ENCODE measurements at regions not wholly inside any gene's neighbourhood (a gene's known extent, or its start where the extent isn't known, plus 50 kb on each side); places are given as distances from the start of the nearest gene placed in this dataset.

GRCh38 chr6:3926150-3926482 lies 76.9 kb downstream of the FAM50B start:
- DNase-seq: no peak
- no peak overlapping the region for H3K4me3 Mint-ChIP-seq
- H3K9me3 Mint-ChIP-seq: no peaks in the 10 kb centered on the region
- no peak overlapping the region for H3K27ac Mint-ChIP-seq
- no peaks in the 10 kb centered on the region for H3K36me3 Mint-ChIP-seq (ENCODE audit: low read depth)
- ChIA-PET CTCF (no interaction called here), POLR2A (no interaction called here)
- H3K27me3 Mint-ChIP-seq: no peaks in the 10 kb centered on the region
- H3K4me1 Mint-ChIP-seq: no peaks in the 10 kb centered on the region

GRCh38 chr6:3928111-3928510 lies 78.9 kb downstream of the FAM50B start:
- no peak overlapping the region for H3K27ac Mint-ChIP-seq
- no peak overlapping the region for H3K4me3 Mint-ChIP-seq
- H3K9me3 Mint-ChIP-seq: no peaks in the 10 kb centered on the region
- no peaks in the 10 kb centered on the region for H3K36me3 Mint-ChIP-seq (ENCODE audit: low read depth)
- H3K27me3 Mint-ChIP-seq: no peaks in the 10 kb centered on the region
- no peak for DNase-seq
- ChIA-PET CTCF (no interaction called here), POLR2A (no interaction called here)
- H3K4me1 Mint-ChIP-seq: no peaks in the 10 kb centered on the region

GRCh38 chr6:3929281-3929798 lies 80.2 kb downstream of the FAM50B start:
- Mint-ChIP-seq H3K27me3 (no peaks in the 10 kb centered on the region), H3K9me3 (no peaks in the 10 kb centered on the region), H3K4me3 (no peak overlapping the region), H3K4me1 (no peaks in the 10 kb centered on the region), H3K27ac (no peak overlapping the region), H3K36me3 (ENCODE audit: low read depth) (no peaks in the 10 kb centered on the region)
- ChIA-PET CTCF (interaction anchor here (0.7 kb wide), 1 partner anchor 49 kb away, joined by 3 read pairs; no protein-coding TSS in a partner anchor), POLR2A (no interaction called here)
- no peak for DNase-seq

GRCh38 chr6:3937438-3937837 lies 88.3 kb downstream of the FAM50B start:
- ChIA-PET POLR2A (no interaction called here), CTCF (interaction anchor here (0.7 to 1.6 kb wide), 2 partner anchors 41 to 80 kb away, joined by 3 to 9 read pairs; no protein-coding TSS in a partner anchor)
- Mint-ChIP-seq H3K27ac (no peak overlapping the region), H3K4me1 (no peaks in the 10 kb centered on the region), H3K36me3 (ENCODE audit: low read depth) (no peaks in the 10 kb centered on the region), H3K4me3 (no peak overlapping the region), H3K9me3 (no peaks in the 10 kb centered on the region), H3K27me3 (peaks cover 22% of the 10 kb centered on the region)
- DNase-seq: no peak

- Mint-ChIP-seq H3K4me3 (no peak overlapping the region), H3K9me3 (no peaks in the 10 kb centered on the region), H3K27ac (no peak overlapping the region), H3K36me3 (ENCODE audit: low read depth) (no peaks in the 10 kb centered on the region), H3K27me3 (peaks cover 24% of the 10 kb centered on the region), H3K4me1 (no peaks in the 10 kb centered on the region)
- POLR2A ChIA-PET: no interaction called here
- no peak for DNase-seq
- CTCF ChIA-PET: interaction anchor here (1.6 kb wide), 1 partner anchor 40 kb away, joined by 9 read pairs; no protein-coding TSS in a partner anchor
These were observed 89.7 kb downstream of the FAM50B start for GRCh38 chr6:3938715-3939367.

- H3K36me3 Mint-ChIP-seq (ENCODE audit: low read depth): no peaks in the 10 kb centered on the region
- H3K4me1 Mint-ChIP-seq: no peaks in the 10 kb centered on the region
These were observed 90.3 kb downstream of the FAM50B start for GRCh38 chr6:3939368-3939958.

GRCh38 chr6:3939964-3940363 lies 90.8 kb downstream of the FAM50B start:
- POLR2A ChIA-PET: no interaction called here
- DNase-seq: no peak
- Mint-ChIP-seq H3K9me3 (no peaks in the 10 kb centered on the region), H3K4me3 (no peak overlapping the region), H3K27me3 (peaks cover 28% of the 10 kb centered on the region), H3K36me3 (ENCODE audit: low read depth) (no peaks in the 10 kb centered on the region), H3K27ac (no peak overlapping the region), H3K4me1 (no peaks in the 10 kb centered on the region)
- CTCF ChIA-PET: no interaction called here

More at GRCh38 chr6:3939368-3939958, 90.3 kb downstream of the FAM50B start:
- H3K4me3 Mint-ChIP-seq: no peak overlapping the region
- no peaks in the 10 kb centered on the region for H3K9me3 Mint-ChIP-seq
- CTCF ChIA-PET: no interaction called here
- no peak overlapping the region for H3K27ac Mint-ChIP-seq
- POLR2A ChIA-PET: no interaction called here
- DNase-seq: no peak
- H3K27me3 Mint-ChIP-seq: peaks cover 24% of the 10 kb centered on the region

GRCh38 chr6:3940703-3941102 lies 91.5 kb downstream of the FAM50B start:
- Mint-ChIP-seq H3K4me3 (no peak overlapping the region), H3K27ac (no peak overlapping the region), H3K4me1 (no peaks in the 10 kb centered on the region), H3K36me3 (ENCODE audit: low read depth) (no peaks in the 10 kb centered on the region), H3K27me3 (peaks cover 31% of the 10 kb centered on the region), H3K9me3 (no peaks in the 10 kb centered on the region)
- no peak for DNase-seq
- ChIA-PET CTCF (no interaction called here), POLR2A (no interaction called here)

- CTCF ChIA-PET: interaction anchor here (1.7 kb wide), 1 partner anchor 35 kb away, joined by 7 read pairs; no protein-coding TSS in a partner anchor
- Mint-ChIP-seq H3K27ac (no peak overlapping the region), H3K9me3 (no peaks in the 10 kb centered on the region), H3K4me1 (no peaks in the 10 kb centered on the region), H3K27me3 (peaks cover 25% of the 10 kb centered on the region), H3K36me3 (ENCODE audit: low read depth) (no peaks in the 10 kb centered on the region), H3K4me3 (no peak overlapping the region)
- no peak for DNase-seq
- POLR2A ChIA-PET: no interaction called here
These were observed 94.2 kb downstream of the FAM50B start for GRCh38 chr6:3943331-3943765.

GRCh38 chr6:3944246-3944645 lies 95.1 kb downstream of the FAM50B start:
- no peaks in the 10 kb centered on the region for H3K9me3 Mint-ChIP-seq
- H3K4me1 Mint-ChIP-seq: no peaks in the 10 kb centered on the region
- H3K27me3 Mint-ChIP-seq: peaks cover 25% of the 10 kb centered on the region
- H3K27ac Mint-ChIP-seq: no peak overlapping the region
- H3K4me3 Mint-ChIP-seq: no peak overlapping the region
- CTCF ChIA-PET: interaction anchor here (1.5 to 1.7 kb wide), 2 partner anchors 34 to 95 kb away, joined by 3 to 7 read pairs; partner anchors contain the start of gene FAM50B
- DNase-seq: no peak
- POLR2A ChIA-PET: no interaction called here
- no peaks in the 10 kb centered on the region for H3K36me3 Mint-ChIP-seq (ENCODE audit: low read depth)

GRCh38 chr6:3946778-3947177 lies 97.6 kb downstream of the FAM50B start:
- CTCF ChIA-PET: no interaction called here

GRCh38 chr6:3948866-3949265 lies 99.7 kb downstream of the FAM50B start:
- CTCF ChIA-PET: no interaction called here
- Mint-ChIP-seq H3K4me1 (no peaks in the 10 kb centered on the region), H3K9me3 (no peaks in the 10 kb centered on the region), H3K4me3 (no peak overlapping the region), H3K27ac (no peak overlapping the region), H3K27me3 (peaks cover 42% of the 10 kb centered on the region), H3K36me3 (ENCODE audit: low read depth) (no peaks in the 10 kb centered on the region)
- POLR2A ChIA-PET: no interaction called here
- DNase-seq: no peak

More at GRCh38 chr6:3946778-3947177, 97.6 kb downstream of the FAM50B start:
- POLR2A ChIA-PET: interaction anchor here (0.6 kb wide), 1 partner anchor 12 kb away, joined by 3 read pairs; no protein-coding TSS in a partner anchor
- Mint-ChIP-seq H3K36me3 (ENCODE audit: low read depth) (no peaks in the 10 kb centered on the region), H3K9me3 (no peaks in the 10 kb centered on the region), H3K4me3 (no peak overlapping the region), H3K27ac (no peak overlapping the region), H3K4me1 (no peaks in the 10 kb centered on the region), H3K27me3 (peaks cover 30% of the 10 kb centered on the region)
- no peak for DNase-seq

- CTCF ChIA-PET: interaction anchor here (0.5 to 1.0 kb wide), 2 partner anchors 40 to 56 kb away, joined by 3 read pairs; no protein-coding TSS in a partner anchor
- peaks cover 47% of the 10 kb centered on the region for H3K27me3 Mint-ChIP-seq
These were observed 100.3 kb downstream of the FAM50B start for GRCh38 chr6:3949521-3949920.

GRCh38 chr6:3956054-3956453 lies 106.9 kb downstream of the FAM50B start:
- peaks cover 25% of the 10 kb centered on the region for H3K27me3 Mint-ChIP-seq
- no peak overlapping the region for H3K27ac Mint-ChIP-seq
- CTCF ChIA-PET: no interaction called here

More at GRCh38 chr6:3949521-3949920, 100.3 kb downstream of the FAM50B start:
- POLR2A ChIA-PET: no interaction called here
- DNase-seq: no peak
- H3K27ac Mint-ChIP-seq: no peak overlapping the region
- no peak overlapping the region for H3K4me3 Mint-ChIP-seq
- H3K9me3 Mint-ChIP-seq: no peaks in the 10 kb centered on the region
- H3K4me1 Mint-ChIP-seq: no peaks in the 10 kb centered on the region
- H3K36me3 Mint-ChIP-seq (ENCODE audit: low read depth): no peaks in the 10 kb centered on the region

More at GRCh38 chr6:3956054-3956453, 106.9 kb downstream of the FAM50B start:
- Mint-ChIP-seq H3K36me3 (ENCODE audit: low read depth) (no peaks in the 10 kb centered on the region), H3K9me3 (peaks cover 5% of the 10 kb centered on the region), H3K4me3 (no peak overlapping the region), H3K4me1 (no peaks in the 10 kb centered on the region)
- DNase-seq: no peak
- POLR2A ChIA-PET: no interaction called here
